ENCODE measurements at regions not wholly inside any gene's neighbourhood (a gene's known extent, or its start where the extent isn't known, plus 50 kb on each side); places are given as distances from the start of the nearest gene placed in this dataset.

GRCh38 chr6:87815449-87815848 is 113.4 kb upstream of the AKIRIN2 start:
- Histone ChIP-seq H3K9ac (ENCODE audit: control insufficient read depth, extremely low read depth, insufficient read depth, low read length) (no peak overlapping the region), H3K36me3 (ENCODE audit: control insufficient read depth in 2 of 2, extremely low read depth in 1 of 2, insufficient read depth in 2 of 2, low read length in 2 of 2) (no peaks in the 10 kb centered on the region), H3K79me2 (ENCODE audit: control insufficient read depth, insufficient read depth, low read length) (no peaks in the 10 kb centered on the region), H4K20me1 (ENCODE audit: control insufficient read depth, extremely low read depth, insufficient read depth, low read length) (no peaks in the 10 kb centered on the region), H3K4me2 (ENCODE audit: control insufficient read depth, extremely low read depth, insufficient read depth, low read depth, low read length) (no peak overlapping the region), H3K27ac (ENCODE audit: control insufficient read depth, insufficient read depth, low read length) (no peak overlapping the region), H2AFZ (ENCODE audit: control insufficient read depth, low read length) (no peak overlapping the region), H3K27me3 (ENCODE audit: control insufficient read depth, extremely low read depth, insufficient read depth, low read length) (peaks cover 11% of the 10 kb centered on the region), H3K9me3 (ENCODE audit: control insufficient read depth, low read depth, low read length) (no peaks in the 10 kb centered on the region), H3K9me1 (ENCODE audit: control insufficient read depth, extremely low read depth, insufficient read depth, low read length) (no peaks in the 10 kb centered on the region), H3K4me1 (ENCODE audit: control insufficient read depth, extremely low read depth, insufficient read depth, low read length) (no peaks in the 10 kb centered on the region), H3K4me3 (ENCODE audit: control insufficient read depth in 2 of 3, extremely low read depth in 1 of 3, insufficient read depth in 2 of 3, low read depth in 1 of 3, low read length in 3 of 3) (no peak overlapping the region)
- no peak for DNase-seq (ENCODE audit: low read depth, low spot score)
- dilution Hi-C loops (cut with MboI; ENCODE audit: extremely low pct_ligation_motif_present, low sequenced_read_pairs): no loop called here
- FAIRE-seq: no peak
- TF ChIP-seq EZH2 (IDR thresholded peaks at IDR 0.05; ENCODE audit: low read length) (no peak), CTCF (optimal IDR thresholded peaks at IDR 0.05 in 1 of 3, IDR thresholded peaks at IDR 0.05 in 1 of 3, conservative IDR thresholded peaks at IDR 0.05 in 1 of 3; ENCODE audit: extremely low read depth in 1 of 3, insufficient read depth in 2 of 3, low read length in 3 of 3) (no peak)

GRCh38 chr6:87808005-87808757 is 106.1 kb upstream of the AKIRIN2 start:
- FAIRE-seq (peak; percentile 91), DNase-seq (ENCODE audit: low read depth, low spot score) (peak; percentile 79)
- H3K79me2 ChIP-seq (ENCODE audit: control insufficient read depth, insufficient read depth, low read length): no peaks in the 10 kb centered on the region
- H2AFZ ChIP-seq (ENCODE audit: control insufficient read depth, low read length): no peak overlapping the region
- H3K9me3 ChIP-seq (ENCODE audit: control insufficient read depth, low read depth, low read length): no peaks in the 10 kb centered on the region
- dilution Hi-C loops (cut with MboI; ENCODE audit: extremely low pct_ligation_motif_present, low sequenced_read_pairs): no loop called here
- no peaks in the 10 kb centered on the region for H3K36me3 ChIP-seq (ENCODE audit: control insufficient read depth in 2 of 2, extremely low read depth in 1 of 2, insufficient read depth in 2 of 2, low read length in 2 of 2)
- peak overlapping the region; percentile 18 for H3K4me2 ChIP-seq (ENCODE audit: control insufficient read depth, extremely low read depth, insufficient read depth, low read depth, low read length)
- H3K27me3 ChIP-seq (ENCODE audit: control insufficient read depth, extremely low read depth, insufficient read depth, low read length): peaks cover 11% of the 10 kb centered on the region
- H3K27ac ChIP-seq (ENCODE audit: control insufficient read depth, insufficient read depth, low read length): no peak overlapping the region
- H3K4me3 ChIP-seq (ENCODE audit: control insufficient read depth in 2 of 3, extremely low read depth in 1 of 3, insufficient read depth in 2 of 3, low read depth in 1 of 3, low read length in 3 of 3): no peak overlapping the region
- peaks cover 14% of the 10 kb centered on the region for H3K4me1 ChIP-seq (ENCODE audit: control insufficient read depth, extremely low read depth, insufficient read depth, low read length)
- H4K20me1 ChIP-seq (ENCODE audit: control insufficient read depth, extremely low read depth, insufficient read depth, low read length): no peaks in the 10 kb centered on the region
- H3K9ac ChIP-seq (ENCODE audit: control insufficient read depth, extremely low read depth, insufficient read depth, low read length): no peak overlapping the region
- TF ChIP-seq CTCF (optimal IDR thresholded peaks at IDR 0.05 in 1 of 3, IDR thresholded peaks at IDR 0.05 in 1 of 3, conservative IDR thresholded peaks at IDR 0.05 in 1 of 3; ENCODE audit: extremely low read depth in 1 of 3, insufficient read depth in 2 of 3, low read length in 3 of 3): no peak
- no peak for TF ChIP-seq EZH2 (IDR thresholded peaks at IDR 0.05; ENCODE audit: low read length)
- H3K9me1 ChIP-seq (ENCODE audit: control insufficient read depth, extremely low read depth, insufficient read depth, low read length): no peaks in the 10 kb centered on the region
